ENCODE measurements at regions not wholly inside any gene's neighbourhood (a gene's known extent, or its start where the extent isn't known, plus 50 kb on each side); places are given as distances from the start of the nearest gene placed in this dataset.

DNA sequence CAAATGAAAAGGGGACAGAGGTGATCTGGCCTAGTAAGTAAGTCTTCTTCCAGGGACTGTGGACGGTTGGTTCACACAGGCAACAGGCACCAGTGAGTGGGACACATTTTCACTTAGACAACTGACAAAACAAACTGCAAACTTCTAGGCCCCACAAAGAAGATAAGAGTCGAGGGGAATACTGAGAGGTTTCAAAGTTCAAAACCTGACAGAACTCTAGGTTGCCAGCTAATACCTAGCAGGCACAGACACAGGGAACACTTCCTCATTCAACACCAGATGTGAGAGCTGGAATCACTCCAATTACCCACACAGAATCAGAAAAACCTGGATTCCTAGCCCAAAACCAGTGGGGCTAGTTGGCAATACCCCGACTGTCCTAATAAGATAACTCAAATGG is 621.7 kb downstream of the ZPLD1 start:
- Histone ChIP-seq H3K4me3 (ENCODE audit: extremely low read depth in 1 of 4, insufficient read depth in 2 of 4, low read depth in 3 of 4, low read length in 4 of 4) (no peak overlapping the region), H3K79me1 (ENCODE audit: low read depth, low read length) (no peaks in the 10 kb centered on the region), H4K20me1 (replicated peaks in 1 of 2; ENCODE audit: control insufficient read depth in 1 of 2, insufficient read depth in 2 of 2, low read length in 2 of 2) (no peaks in the 10 kb centered on the region), H3K27ac (ENCODE audit: low read depth, low read length) (no peak overlapping the region), H2BK12ac (ENCODE audit: low read depth, low read length) (no peak overlapping the region), H3K36me3 (ENCODE audit: control insufficient read depth in 2 of 4, insufficient read depth in 4 of 4, low read length in 3 of 4) (no peaks in the 10 kb centered on the region), H3K4ac (replicated peaks; ENCODE audit: insufficient read length, low read depth, low read length) (no peak overlapping the region), H2BK120ac (replicated peaks; ENCODE audit: low read depth, low read length) (no peak overlapping the region), H2AK5ac (ENCODE audit: low read depth, low read length) (no peak overlapping the region), H3K27me3 (replicated peaks in 1 of 4; ENCODE audit: control insufficient read depth in 3 of 4, extremely low read depth in 1 of 4, insufficient read depth in 3 of 4, low read length in 3 of 4) (no peaks in the 10 kb centered on the region), H2BK20ac (ENCODE audit: low read length) (no peak overlapping the region), H3K23me2 (ENCODE audit: low read depth, low read length) (no peaks in the 10 kb centered on the region), H3K14ac (ENCODE audit: insufficient read length) (no peak overlapping the region), H3K9ac (replicated peaks in 1 of 4; ENCODE audit: extremely low read depth in 1 of 4, low read depth in 3 of 4, low read length in 3 of 4) (no peak overlapping the region), H4K91ac (replicated peaks; ENCODE audit: insufficient read length, low read length) (no peak overlapping the region), H3K18ac (ENCODE audit: extremely low read depth, low read length) (no peak overlapping the region), H3K4me1 (replicated peaks in 1 of 4; ENCODE audit: control insufficient read depth in 3 of 4, insufficient read depth in 4 of 4, low read length in 3 of 4) (no peaks in the 10 kb centered on the region; a peak in 1 of 7 replicates), H3K79me2 (ENCODE audit: control insufficient read depth in 1 of 2, insufficient read depth in 2 of 2, low read length in 2 of 2) (no peaks in the 10 kb centered on the region), H3K56ac (replicated peaks; ENCODE audit: insufficient read length, low read depth, low read length) (no peak overlapping the region), H2AFZ (ENCODE audit: low read length) (no peak overlapping the region), H2BK5ac (ENCODE audit: low read depth, low read length) (no peak overlapping the region), H3K4me2 (ENCODE audit: insufficient read depth in 1 of 2, low read depth in 2 of 2, low read length in 2 of 2) (no peak overlapping the region), H2BK15ac (ENCODE audit: low read length) (no peak overlapping the region), H4K5ac (ENCODE audit: insufficient read length, low read depth, low read length) (no peak overlapping the region), H3K23ac (ENCODE audit: insufficient read length) (no peak overlapping the region), H3K9me3 (ENCODE audit: insufficient read depth in 2 of 2, low read depth in 1 of 2, low read length in 1 of 2) (no peaks in the 10 kb centered on the region), H4K8ac (ENCODE audit: extremely low read depth, insufficient read depth, low read length) (no peak overlapping the region)
- ChIA-PET POLR2A (ENCODE audit: partially characterized antibody) (no interaction called here), CTCF (ENCODE audit: partially characterized antibody) (interaction anchor here (1.6 kb wide), 1 partner anchor 383 kb away, joined by 5 read pairs; no protein-coding TSS in a partner anchor)
- 93% methylated on average over 3 of the region's 3 CpGs; no CpG with 5 or more reads in 1 of the 2 experiments for WGBS, 2 experiments (ENCODE audit: extremely low coverage in 1 of 2, insufficient coverage in 1 of 2, insufficient read length in 1 of 2, insufficient replicate concordance in 2 of 2, low coverage in 1 of 2, low lambda C conversion rate in 2 of 2, missing lambda C conversion rate in 1 of 2)
- DNase-seq (ENCODE audit: low read depth in 1 of 2, low spot score in 2 of 2) (no peak), FAIRE-seq (no peak)
- TF ChIP-seq, protein P1, sequence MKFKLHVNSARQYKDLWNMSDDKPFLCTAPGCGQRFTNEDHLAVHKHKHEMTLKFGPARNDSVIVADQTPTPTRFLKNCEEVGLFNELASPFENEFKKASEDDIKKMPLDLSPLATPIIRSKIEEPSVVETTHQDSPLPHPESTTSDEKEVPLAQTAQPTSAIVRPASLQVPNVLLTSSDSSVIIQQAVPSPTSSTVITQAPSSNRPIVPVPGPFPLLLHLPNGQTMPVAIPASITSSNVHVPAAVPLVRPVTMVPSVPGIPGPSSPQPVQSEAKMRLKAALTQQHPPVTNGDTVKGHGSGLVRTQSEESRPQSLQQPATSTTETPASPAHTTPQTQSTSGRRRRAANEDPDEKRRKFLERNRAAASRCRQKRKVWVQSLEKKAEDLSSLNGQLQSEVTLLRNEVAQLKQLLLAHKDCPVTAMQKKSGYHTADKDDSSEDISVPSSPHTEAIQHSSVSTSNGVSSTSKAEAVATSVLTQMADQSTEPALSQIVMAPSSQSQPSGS (IDR thresholded peaks at IDR 0.05; ENCODE audit: low read length) = no peak
- no peak for TF ChIP-seq RNF2 (IDR thresholded peaks at IDR 0.05; ENCODE audit: borderline replicate concordance, low read depth, low read length, missing control alignments, poor library complexity, severe bottlenecking)
- no peak for TF ChIP-seq SAP30 (IDR thresholded peaks at IDR 0.05; ENCODE audit: insufficient read depth, insufficient replicate concordance, low read length)
- no peak for TF ChIP-seq USF2 (IDR thresholded peaks at IDR 0.05; ENCODE audit: low read length)
- TF ChIP-seq SP2 (IDR thresholded peaks at IDR 0.05; ENCODE audit: low read length) = no peak
- no peak for TF ChIP-seq NRF1 (IDR thresholded peaks at IDR 0.05; ENCODE audit: low read depth, low read length)
- no peak for TF ChIP-seq SIX5 (IDR thresholded peaks at IDR 0.05; ENCODE audit: low read depth, low read length)
- no peak for TF ChIP-seq CREB1 (IDR thresholded peaks at IDR 0.05)
- TF ChIP-seq E2F6 (IDR thresholded peaks at IDR 0.05) = no peak
- no peak for TF ChIP-seq CHD1 (IDR thresholded peaks at IDR 0.05; ENCODE audit: low read depth, low read length)
- TF ChIP-seq RAD21 (IDR thresholded peaks at IDR 0.05 in 1 of 2, conservative IDR thresholded peaks at IDR 0.05 in 1 of 2; ENCODE audit: low read depth in 2 of 2, low read length in 2 of 2) = no peak
